ENCODE measurements at regions not wholly inside any gene's neighbourhood (a gene's known extent, or its start where the extent isn't known, plus 50 kb on each side); places are given as distances from the start of the nearest gene placed in this dataset.

- no peaks in the 10 kb centered on the region for H3K36me3 ChIP-seq (ENCODE audit: control insufficient read depth in 1 of 2, insufficient read depth in 2 of 2, low read length in 2 of 2)
- H3K9ac ChIP-seq (ENCODE audit: low read depth in 1 of 2, low read length in 2 of 2): no peak overlapping the region
- no peak overlapping the region for H3K4me3 ChIP-seq (ENCODE audit: low read depth in 1 of 2, low read length in 2 of 2)
- no peaks in the 10 kb centered on the region for H3K9me3 ChIP-seq (ENCODE audit: control insufficient read depth in 1 of 2, low read length in 2 of 2)
- H3K27me3 ChIP-seq (ENCODE audit: control insufficient read depth in 1 of 2, insufficient read depth in 2 of 2, low read length in 2 of 2): no peaks in the 10 kb centered on the region
- H3K4me1 ChIP-seq (ENCODE audit: control insufficient read depth in 1 of 2, insufficient read depth in 2 of 2, low read length in 2 of 2): no peaks in the 10 kb centered on the region
- no peak overlapping the region for H3K27ac ChIP-seq (ENCODE audit: low read depth, low read length)
These were observed 74.2 kb downstream of the GLI2 start for GRCh38 chr2:120809609-120810440.

GRCh38 chr2:120810639-120811038 lies 75.0 kb downstream of the GLI2 start:
- H3K9me3 ChIP-seq (ENCODE audit: control insufficient read depth in 1 of 2, low read length in 2 of 2): no peaks in the 10 kb centered on the region
- H3K27ac ChIP-seq (ENCODE audit: low read depth, low read length): no peak overlapping the region
- no peak overlapping the region for H3K9ac ChIP-seq (ENCODE audit: low read depth in 1 of 2, low read length in 2 of 2)
- H3K27me3 ChIP-seq (ENCODE audit: control insufficient read depth in 1 of 2, insufficient read depth in 2 of 2, low read length in 2 of 2): no peaks in the 10 kb centered on the region
- no peak overlapping the region for H3K4me3 ChIP-seq (ENCODE audit: low read depth in 1 of 2, low read length in 2 of 2)
- H3K36me3 ChIP-seq (ENCODE audit: control insufficient read depth in 1 of 2, insufficient read depth in 2 of 2, low read length in 2 of 2): no peaks in the 10 kb centered on the region
- H3K4me1 ChIP-seq (ENCODE audit: control insufficient read depth in 1 of 2, insufficient read depth in 2 of 2, low read length in 2 of 2): no peaks in the 10 kb centered on the region

GRCh38 chr2:120812866-120813265 lies 77.2 kb downstream of the GLI2 start:
- H3K9ac ChIP-seq (ENCODE audit: low read depth in 1 of 2, low read length in 2 of 2): no peak overlapping the region
- H3K4me1 ChIP-seq (ENCODE audit: control insufficient read depth in 1 of 2, insufficient read depth in 2 of 2, low read length in 2 of 2): no peaks in the 10 kb centered on the region
- no peaks in the 10 kb centered on the region for H3K36me3 ChIP-seq (ENCODE audit: control insufficient read depth in 1 of 2, insufficient read depth in 2 of 2, low read length in 2 of 2)
- H3K4me3 ChIP-seq (ENCODE audit: low read depth in 1 of 2, low read length in 2 of 2): no peak overlapping the region
- H3K27me3 ChIP-seq (ENCODE audit: control insufficient read depth in 1 of 2, insufficient read depth in 2 of 2, low read length in 2 of 2): no peaks in the 10 kb centered on the region
- H3K9me3 ChIP-seq (ENCODE audit: control insufficient read depth in 1 of 2, low read length in 2 of 2): no peaks in the 10 kb centered on the region
- no peak overlapping the region for H3K27ac ChIP-seq (ENCODE audit: low read depth, low read length)

- Histone ChIP-seq H3K36me3 (ENCODE audit: control insufficient read depth in 1 of 2, insufficient read depth in 2 of 2, low read length in 2 of 2) (no peaks in the 10 kb centered on the region), H3K9ac (ENCODE audit: low read depth in 1 of 2, low read length in 2 of 2) (no peak overlapping the region), H3K9me3 (ENCODE audit: control insufficient read depth in 1 of 2, low read length in 2 of 2) (no peaks in the 10 kb centered on the region), H3K4me3 (ENCODE audit: low read depth in 1 of 2, low read length in 2 of 2) (no peak overlapping the region), H3K27me3 (ENCODE audit: control insufficient read depth in 1 of 2, insufficient read depth in 2 of 2, low read length in 2 of 2) (no peaks in the 10 kb centered on the region), H3K27ac (ENCODE audit: low read depth, low read length) (no peak overlapping the region), H3K4me1 (ENCODE audit: control insufficient read depth in 1 of 2, insufficient read depth in 2 of 2, low read length in 2 of 2) (no peaks in the 10 kb centered on the region)
These were observed 78.7 kb downstream of the GLI2 start for GRCh38 chr2:120814352-120814751.

GRCh38 chr2:120815292-120815691 lies 79.6 kb downstream of the GLI2 start:
- Histone ChIP-seq H3K36me3 (ENCODE audit: control insufficient read depth in 1 of 2, insufficient read depth in 2 of 2, low read length in 2 of 2) (no peaks in the 10 kb centered on the region), H3K4me1 (ENCODE audit: control insufficient read depth in 1 of 2, insufficient read depth in 2 of 2, low read length in 2 of 2) (no peaks in the 10 kb centered on the region), H3K9ac (ENCODE audit: low read depth in 1 of 2, low read length in 2 of 2) (no peak overlapping the region), H3K27me3 (ENCODE audit: control insufficient read depth in 1 of 2, insufficient read depth in 2 of 2, low read length in 2 of 2) (no peaks in the 10 kb centered on the region), H3K4me3 (ENCODE audit: low read depth in 1 of 2, low read length in 2 of 2) (no peak overlapping the region), H3K27ac (ENCODE audit: low read depth, low read length) (no peak overlapping the region), H3K9me3 (ENCODE audit: control insufficient read depth in 1 of 2, low read length in 2 of 2) (no peaks in the 10 kb centered on the region)

- Histone ChIP-seq H3K9ac (ENCODE audit: low read depth in 1 of 2, low read length in 2 of 2) (no peak overlapping the region), H3K27ac (ENCODE audit: low read depth, low read length) (no peak overlapping the region), H3K36me3 (ENCODE audit: control insufficient read depth in 1 of 2, insufficient read depth in 2 of 2, low read length in 2 of 2) (no peaks in the 10 kb centered on the region), H3K27me3 (ENCODE audit: control insufficient read depth in 1 of 2, insufficient read depth in 2 of 2, low read length in 2 of 2) (no peaks in the 10 kb centered on the region), H3K4me1 (ENCODE audit: control insufficient read depth in 1 of 2, insufficient read depth in 2 of 2, low read length in 2 of 2) (no peaks in the 10 kb centered on the region), H3K4me3 (ENCODE audit: low read depth in 1 of 2, low read length in 2 of 2) (no peak overlapping the region), H3K9me3 (ENCODE audit: control insufficient read depth in 1 of 2, low read length in 2 of 2) (no peaks in the 10 kb centered on the region)
These were observed 81.7 kb downstream of the GLI2 start for GRCh38 chr2:120817136-120817955.

GRCh38 chr2:120817956-120818325 lies 82.3 kb downstream of the GLI2 start:
- H3K27me3 ChIP-seq (ENCODE audit: control insufficient read depth in 1 of 2, insufficient read depth in 2 of 2, low read length in 2 of 2): no peaks in the 10 kb centered on the region
- no peaks in the 10 kb centered on the region for H3K36me3 ChIP-seq (ENCODE audit: control insufficient read depth in 1 of 2, insufficient read depth in 2 of 2, low read length in 2 of 2)
- H3K27ac ChIP-seq (ENCODE audit: low read depth, low read length): no peak overlapping the region
- H3K9ac ChIP-seq (ENCODE audit: low read depth in 1 of 2, low read length in 2 of 2): no peak overlapping the region
- no peaks in the 10 kb centered on the region for H3K9me3 ChIP-seq (ENCODE audit: control insufficient read depth in 1 of 2, low read length in 2 of 2)
- H3K4me3 ChIP-seq (ENCODE audit: low read depth in 1 of 2, low read length in 2 of 2): no peak overlapping the region
- no peaks in the 10 kb centered on the region for H3K4me1 ChIP-seq (ENCODE audit: control insufficient read depth in 1 of 2, insufficient read depth in 2 of 2, low read length in 2 of 2)

GRCh38 chr2:120818441-120818920 lies 82.8 kb downstream of the GLI2 start:
- Histone ChIP-seq H3K27ac (ENCODE audit: low read depth, low read length) (no peak overlapping the region), H3K36me3 (ENCODE audit: control insufficient read depth in 1 of 2, insufficient read depth in 2 of 2, low read length in 2 of 2) (no peaks in the 10 kb centered on the region), H3K9me3 (ENCODE audit: control insufficient read depth in 1 of 2, low read length in 2 of 2) (no peaks in the 10 kb centered on the region), H3K4me1 (ENCODE audit: control insufficient read depth in 1 of 2, insufficient read depth in 2 of 2, low read length in 2 of 2) (no peaks in the 10 kb centered on the region), H3K4me3 (ENCODE audit: low read depth in 1 of 2, low read length in 2 of 2) (no peak overlapping the region), H3K9ac (ENCODE audit: low read depth in 1 of 2, low read length in 2 of 2) (no peak overlapping the region), H3K27me3 (ENCODE audit: control insufficient read depth in 1 of 2, insufficient read depth in 2 of 2, low read length in 2 of 2) (no peaks in the 10 kb centered on the region)

- H3K4me1 ChIP-seq (ENCODE audit: control insufficient read depth in 1 of 2, insufficient read depth in 2 of 2, low read length in 2 of 2): no peaks in the 10 kb centered on the region
- no peak overlapping the region for H3K9ac ChIP-seq (ENCODE audit: low read depth in 1 of 2, low read length in 2 of 2)
- no peak overlapping the region for H3K27ac ChIP-seq (ENCODE audit: low read depth, low read length)
- no peaks in the 10 kb centered on the region for H3K27me3 ChIP-seq (ENCODE audit: control insufficient read depth in 1 of 2, insufficient read depth in 2 of 2, low read length in 2 of 2)
- H3K4me3 ChIP-seq (ENCODE audit: low read depth in 1 of 2, low read length in 2 of 2): no peak overlapping the region
- H3K9me3 ChIP-seq (ENCODE audit: control insufficient read depth in 1 of 2, low read length in 2 of 2): no peaks in the 10 kb centered on the region
- H3K36me3 ChIP-seq (ENCODE audit: control insufficient read depth in 1 of 2, insufficient read depth in 2 of 2, low read length in 2 of 2): no peaks in the 10 kb centered on the region
These were observed 84.1 kb downstream of the GLI2 start for GRCh38 chr2:120819720-120820210.

- Histone ChIP-seq H3K9me3 (ENCODE audit: control insufficient read depth in 1 of 2, low read length in 2 of 2) (no peaks in the 10 kb centered on the region), H3K27me3 (ENCODE audit: control insufficient read depth in 1 of 2, insufficient read depth in 2 of 2, low read length in 2 of 2) (no peaks in the 10 kb centered on the region), H3K4me1 (ENCODE audit: control insufficient read depth in 1 of 2, insufficient read depth in 2 of 2, low read length in 2 of 2) (peaks cover 0 to 3% of the 10 kb centered on the region in 2 donors), H3K4me3 (ENCODE audit: low read depth in 1 of 2, low read length in 2 of 2) (no peak overlapping the region), H3K36me3 (ENCODE audit: control insufficient read depth in 1 of 2, insufficient read depth in 2 of 2, low read length in 2 of 2) (no peaks in the 10 kb centered on the region), H3K27ac (ENCODE audit: low read depth, low read length) (peak overlapping the region; percentile 30), H3K9ac (ENCODE audit: low read depth in 1 of 2, low read length in 2 of 2) (no peak overlapping the region)
These were observed 84.7 kb downstream of the GLI2 start for GRCh38 chr2:120820263-120820952.
